ENCODE measurements at regions not wholly inside any gene's neighbourhood (a gene's known extent, or its start where the extent isn't known, plus 50 kb on each side); places are given as distances from the start of the nearest gene placed in this dataset.

DNA sequence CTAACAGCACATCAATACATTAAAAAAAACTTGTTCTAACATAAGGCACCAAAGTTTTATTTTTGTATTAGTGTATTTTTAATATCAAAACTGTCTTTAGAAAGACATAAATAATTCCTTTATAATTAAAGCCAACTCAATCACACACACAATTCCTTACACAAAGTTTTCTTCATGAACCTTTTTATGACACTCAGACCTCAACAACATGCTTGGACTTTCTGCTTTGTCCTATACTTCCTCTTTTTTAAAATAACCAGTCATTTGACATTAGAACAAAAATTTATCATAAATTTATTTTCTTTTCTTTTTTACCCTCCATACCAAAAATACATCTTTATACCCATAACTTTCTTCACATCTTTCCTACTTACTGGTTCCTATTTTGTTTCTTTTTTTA, 292.0 kb upstream of the ARID1B start:
- no peaks in the 10 kb centered on the region for H3K27me3 ChIP-seq (ENCODE audit: control insufficient read depth in 1 of 2, insufficient read depth in 2 of 2, low read length in 2 of 2)

DNA sequence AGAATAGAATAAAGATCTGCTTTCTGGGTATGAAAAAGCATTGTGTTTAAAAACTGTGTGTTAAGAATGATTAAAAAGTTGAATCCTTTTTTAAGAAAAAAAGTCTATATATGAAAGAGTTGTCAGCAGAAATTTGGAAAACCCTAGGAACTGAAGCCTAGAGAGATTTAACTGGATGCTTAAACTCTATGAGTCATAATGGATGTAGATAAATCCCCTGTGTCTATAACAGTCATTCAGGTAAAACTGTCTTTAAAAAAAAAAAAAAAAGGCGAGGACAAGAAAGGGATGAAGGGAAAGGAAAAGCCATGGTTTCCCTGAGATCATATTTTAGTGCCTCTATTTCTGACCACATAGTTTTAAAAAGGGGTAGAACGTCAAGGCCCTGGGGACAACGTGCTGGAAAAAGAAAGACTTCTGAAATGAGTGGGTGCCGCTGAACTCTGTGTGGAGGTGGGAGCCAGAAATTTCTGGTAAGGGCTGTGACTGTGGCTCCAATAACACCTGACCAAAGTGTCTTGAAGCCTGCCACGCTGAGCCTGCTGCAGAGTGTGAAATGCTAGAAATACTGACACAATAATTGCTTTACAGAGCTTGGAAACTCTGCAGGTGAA, 302.6 kb upstream of the ARID1B start:
- H3K36me3 ChIP-seq (ENCODE audit: control insufficient read depth in 1 of 2, insufficient read depth in 2 of 2, low read length in 2 of 2), result no peaks in the 10 kb centered on the region
- H3K27me3 ChIP-seq (ENCODE audit: control insufficient read depth in 1 of 2, insufficient read depth in 2 of 2, low read length in 2 of 2), result no peaks in the 10 kb centered on the region
- H3K9me3 ChIP-seq (ENCODE audit: control insufficient read depth in 1 of 2, low read length in 2 of 2), result no peaks in the 10 kb centered on the region
- H3K27ac ChIP-seq (ENCODE audit: low read depth, low read length), result no peak overlapping the region
- H3K4me1 ChIP-seq (ENCODE audit: control insufficient read depth in 1 of 2, insufficient read depth in 2 of 2, low read length in 2 of 2), result no peaks in the 10 kb centered on the region
- no peak overlapping the region for H3K9ac ChIP-seq (ENCODE audit: low read depth in 1 of 2, low read length in 2 of 2)
- H3K4me3 ChIP-seq (ENCODE audit: low read depth in 1 of 2, low read length in 2 of 2), result no peak overlapping the region

More for the DNA sequence above, 292.0 kb upstream of the ARID1B start:
- Histone ChIP-seq H3K4me3 (ENCODE audit: low read depth in 1 of 2, low read length in 2 of 2) (no peak overlapping the region), H3K36me3 (ENCODE audit: control insufficient read depth in 1 of 2, insufficient read depth in 2 of 2, low read length in 2 of 2) (no peaks in the 10 kb centered on the region), H3K27ac (ENCODE audit: low read depth, low read length) (no peak overlapping the region), H3K4me1 (ENCODE audit: control insufficient read depth in 1 of 2, insufficient read depth in 2 of 2, low read length in 2 of 2) (no peaks in the 10 kb centered on the region), H3K9ac (ENCODE audit: low read depth in 1 of 2, low read length in 2 of 2) (no peak overlapping the region), H3K9me3 (ENCODE audit: control insufficient read depth in 1 of 2, low read length in 2 of 2) (no peaks in the 10 kb centered on the region)

GRCh38 chr6:156471000-156471399, 306.2 kb upstream of the ARID1B start:
- H3K9ac ChIP-seq (ENCODE audit: low read depth in 1 of 2, low read length in 2 of 2), result no peak overlapping the region
- H3K27me3 ChIP-seq (ENCODE audit: control insufficient read depth in 1 of 2, insufficient read depth in 2 of 2, low read length in 2 of 2), result no peaks in the 10 kb centered on the region
- H3K4me3 ChIP-seq (ENCODE audit: low read depth in 1 of 2, low read length in 2 of 2), result no peak overlapping the region
- no peak overlapping the region for H3K27ac ChIP-seq (ENCODE audit: low read depth, low read length)
- H3K36me3 ChIP-seq (ENCODE audit: control insufficient read depth in 1 of 2, insufficient read depth in 2 of 2, low read length in 2 of 2), result no peaks in the 10 kb centered on the region
- H3K4me1 ChIP-seq (ENCODE audit: control insufficient read depth in 1 of 2, insufficient read depth in 2 of 2, low read length in 2 of 2), result no peaks in the 10 kb centered on the region
- no peaks in the 10 kb centered on the region for H3K9me3 ChIP-seq (ENCODE audit: control insufficient read depth in 1 of 2, low read length in 2 of 2)

- H3K27me3 ChIP-seq (ENCODE audit: control insufficient read depth in 1 of 2, insufficient read depth in 2 of 2, low read length in 2 of 2), result no peaks in the 10 kb centered on the region
- no peak overlapping the region for H3K27ac ChIP-seq (ENCODE audit: low read depth, low read length)
- no peak overlapping the region for H3K9ac ChIP-seq (ENCODE audit: low read depth in 1 of 2, low read length in 2 of 2)
- H3K4me3 ChIP-seq (ENCODE audit: low read depth in 1 of 2, low read length in 2 of 2), result no peak overlapping the region
- no peaks in the 10 kb centered on the region for H3K36me3 ChIP-seq (ENCODE audit: control insufficient read depth in 1 of 2, insufficient read depth in 2 of 2, low read length in 2 of 2)
- no peaks in the 10 kb centered on the region for H3K4me1 ChIP-seq (ENCODE audit: control insufficient read depth in 1 of 2, insufficient read depth in 2 of 2, low read length in 2 of 2)
- no peaks in the 10 kb centered on the region for H3K9me3 ChIP-seq (ENCODE audit: control insufficient read depth in 1 of 2, low read length in 2 of 2)
These were observed 312.9 kb upstream of the ARID1B start for GRCh38 chr6:156464100-156464878.

DNA sequence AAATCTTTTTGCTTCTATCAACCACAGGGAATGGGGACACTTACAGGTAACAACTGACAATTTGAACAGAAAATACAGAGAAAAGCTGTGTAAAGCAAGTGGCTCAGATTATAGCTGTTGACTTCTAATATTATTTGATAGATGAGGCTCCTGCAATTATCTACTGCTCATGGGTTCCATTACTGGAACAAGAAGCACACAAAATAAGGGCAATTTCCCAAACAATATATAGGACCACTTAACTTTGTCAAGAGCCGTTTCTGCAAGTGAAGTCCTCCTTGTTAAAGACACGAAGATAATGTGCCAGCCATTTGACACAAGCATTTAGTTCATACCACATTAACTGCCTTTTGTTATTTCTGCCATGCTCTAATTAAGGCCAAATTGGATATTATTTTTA, 315.5 kb upstream of the ARID1B start:
- Histone ChIP-seq H3K27me3 (ENCODE audit: control insufficient read depth in 1 of 2, insufficient read depth in 2 of 2, low read length in 2 of 2) (no peaks in the 10 kb centered on the region), H3K9ac (ENCODE audit: low read depth in 1 of 2, low read length in 2 of 2) (no peak overlapping the region), H3K27ac (ENCODE audit: low read depth, low read length) (no peak overlapping the region), H3K4me1 (ENCODE audit: control insufficient read depth in 1 of 2, insufficient read depth in 2 of 2, low read length in 2 of 2) (no peaks in the 10 kb centered on the region), H3K36me3 (ENCODE audit: control insufficient read depth in 1 of 2, insufficient read depth in 2 of 2, low read length in 2 of 2) (no peaks in the 10 kb centered on the region), H3K4me3 (ENCODE audit: low read depth in 1 of 2, low read length in 2 of 2) (no peak overlapping the region), H3K9me3 (ENCODE audit: control insufficient read depth in 1 of 2, low read length in 2 of 2) (no peaks in the 10 kb centered on the region)

GRCh38 chr6:156457601-156458000, 319.6 kb upstream of the ARID1B start:
- Histone ChIP-seq H3K4me3 (ENCODE audit: low read depth in 1 of 2, low read length in 2 of 2) (no peak overlapping the region), H3K27me3 (ENCODE audit: control insufficient read depth in 1 of 2, insufficient read depth in 2 of 2, low read length in 2 of 2) (no peaks in the 10 kb centered on the region), H3K9ac (ENCODE audit: low read depth in 1 of 2, low read length in 2 of 2) (no peak overlapping the region), H3K9me3 (ENCODE audit: control insufficient read depth in 1 of 2, low read length in 2 of 2) (no peaks in the 10 kb centered on the region), H3K4me1 (ENCODE audit: control insufficient read depth in 1 of 2, insufficient read depth in 2 of 2, low read length in 2 of 2) (no peaks in the 10 kb centered on the region), H3K27ac (ENCODE audit: low read depth, low read length) (no peak overlapping the region), H3K36me3 (ENCODE audit: control insufficient read depth in 1 of 2, insufficient read depth in 2 of 2, low read length in 2 of 2) (no peaks in the 10 kb centered on the region)

GRCh38 chr6:156455847-156456246, 321.3 kb upstream of the ARID1B start:
- Histone ChIP-seq H3K9ac (ENCODE audit: low read depth in 1 of 2, low read length in 2 of 2) (no peak overlapping the region), H3K4me3 (ENCODE audit: low read depth in 1 of 2, low read length in 2 of 2) (no peak overlapping the region), H3K27ac (ENCODE audit: low read depth, low read length) (no peak overlapping the region), H3K4me1 (ENCODE audit: control insufficient read depth in 1 of 2, insufficient read depth in 2 of 2, low read length in 2 of 2) (no peaks in the 10 kb centered on the region), H3K9me3 (ENCODE audit: control insufficient read depth in 1 of 2, low read length in 2 of 2) (no peaks in the 10 kb centered on the region), H3K36me3 (ENCODE audit: control insufficient read depth in 1 of 2, insufficient read depth in 2 of 2, low read length in 2 of 2) (no peaks in the 10 kb centered on the region), H3K27me3 (ENCODE audit: control insufficient read depth in 1 of 2, insufficient read depth in 2 of 2, low read length in 2 of 2) (no peaks in the 10 kb centered on the region)

GRCh38 chr6:156454867-156455266, 322.3 kb upstream of the ARID1B start:
- Histone ChIP-seq H3K9ac (ENCODE audit: low read depth in 1 of 2, low read length in 2 of 2) (no peak overlapping the region), H3K4me3 (ENCODE audit: low read depth in 1 of 2, low read length in 2 of 2) (no peak overlapping the region), H3K9me3 (ENCODE audit: control insufficient read depth in 1 of 2, low read length in 2 of 2) (no peaks in the 10 kb centered on the region), H3K27me3 (ENCODE audit: control insufficient read depth in 1 of 2, insufficient read depth in 2 of 2, low read length in 2 of 2) (no peaks in the 10 kb centered on the region), H3K27ac (ENCODE audit: low read depth, low read length) (no peak overlapping the region), H3K4me1 (ENCODE audit: control insufficient read depth in 1 of 2, insufficient read depth in 2 of 2, low read length in 2 of 2) (no peaks in the 10 kb centered on the region), H3K36me3 (ENCODE audit: control insufficient read depth in 1 of 2, insufficient read depth in 2 of 2, low read length in 2 of 2) (no peaks in the 10 kb centered on the region)

GRCh38 chr6:156451726-156452125, 325.5 kb upstream of the ARID1B start:
- Histone ChIP-seq H3K9me3 (ENCODE audit: control insufficient read depth in 1 of 2, low read length in 2 of 2) (no peaks in the 10 kb centered on the region), H3K4me1 (ENCODE audit: control insufficient read depth in 1 of 2, insufficient read depth in 2 of 2, low read length in 2 of 2) (no peaks in the 10 kb centered on the region), H3K4me3 (ENCODE audit: low read depth in 1 of 2, low read length in 2 of 2) (no peak overlapping the region), H3K36me3 (ENCODE audit: control insufficient read depth in 1 of 2, insufficient read depth in 2 of 2, low read length in 2 of 2) (no peaks in the 10 kb centered on the region), H3K27ac (ENCODE audit: low read depth, low read length) (no peak overlapping the region), H3K27me3 (ENCODE audit: control insufficient read depth in 1 of 2, insufficient read depth in 2 of 2, low read length in 2 of 2) (no peaks in the 10 kb centered on the region), H3K9ac (ENCODE audit: low read depth in 1 of 2, low read length in 2 of 2) (no peak overlapping the region)

DNA sequence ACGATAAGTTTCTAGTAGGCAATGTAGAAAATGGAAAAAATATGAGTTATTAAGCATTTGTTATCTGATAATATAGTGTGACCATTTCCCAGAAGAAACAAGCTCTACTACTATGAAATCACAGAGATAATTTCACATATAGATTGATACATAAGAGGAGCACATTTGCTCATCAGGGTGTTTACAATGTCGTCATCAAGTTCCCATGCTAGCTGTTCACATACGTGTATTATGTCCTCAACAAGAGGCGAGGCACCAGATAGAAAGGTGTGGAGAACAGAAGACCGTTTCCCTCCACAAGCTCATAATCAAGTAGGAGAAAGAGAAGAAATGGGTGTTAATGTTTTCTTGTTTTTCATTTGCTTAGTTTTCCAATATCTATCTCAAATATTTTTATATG, 326.1 kb upstream of the ARID1B start:
- no peaks in the 10 kb centered on the region for H3K9me3 ChIP-seq (ENCODE audit: control insufficient read depth in 1 of 2, low read length in 2 of 2)
- H3K9ac ChIP-seq (ENCODE audit: low read depth in 1 of 2, low read length in 2 of 2), result no peak overlapping the region
- H3K36me3 ChIP-seq (ENCODE audit: control insufficient read depth in 1 of 2, insufficient read depth in 2 of 2, low read length in 2 of 2), result no peaks in the 10 kb centered on the region
- no peak overlapping the region for H3K27ac ChIP-seq (ENCODE audit: low read depth, low read length)
- H3K4me1 ChIP-seq (ENCODE audit: control insufficient read depth in 1 of 2, insufficient read depth in 2 of 2, low read length in 2 of 2), result no peaks in the 10 kb centered on the region
- H3K4me3 ChIP-seq (ENCODE audit: low read depth in 1 of 2, low read length in 2 of 2), result no peak overlapping the region
- no peaks in the 10 kb centered on the region for H3K27me3 ChIP-seq (ENCODE audit: control insufficient read depth in 1 of 2, insufficient read depth in 2 of 2, low read length in 2 of 2)

Data from duodenal mucosa (tissue), 2 donors.